CD4-positive, CD25-positive, alpha-beta regulatory T cell (primary cell): ENCODE measurements at regions not wholly inside any gene's neighbourhood (a gene's known extent, or its start where the extent isn't known, plus 50 kb on each side); places are given as distances from the start of the nearest gene placed in this dataset.

Source experiments
- ATAC-seq, 2 donors: fragments of 150-1000 bp; cut with Tn5 transposase; one replicate each; pipeline ENCODE4 v1.10.0; 2021; ENCODE audit warnings: low read depth in 2 of 2, moderate number of reproducible peaks in 2 of 2, moderate library complexity in 1 of 2
- DNase-seq, 3 donors: peaks; one replicate each; pipeline versions ENCODE4 v3.0.0 to v3.0.0-alpha.2; 2012 to 2022; ENCODE audit warnings: mixed read lengths in 1 of 3
- H3K27ac ChIP-seq: one replicate; pipeline ENCODE4 v1.7.0; 2013; ENCODE audit warnings: mild to moderate bottlenecking, low read length; ENCODE audit not compliant: insufficient read depth, poor library complexity, severe bottlenecking
- H3K27me3 ChIP-seq: one replicate; pipeline ENCODE4 v1.7.0; 2013; ENCODE audit warnings: low read length; ENCODE audit not compliant: control insufficient read depth, insufficient read depth
- H3K36me3 ChIP-seq: one replicate; pipeline ENCODE4 v1.7.0; 2013; ENCODE audit warnings: mild to moderate bottlenecking, low read length, moderate library complexity; ENCODE audit not compliant: control insufficient read depth, insufficient read depth
- H3K4me1 ChIP-seq: 2 replicates; pipeline ENCODE4 v1.7.0; 2013; ENCODE audit warnings: mild to moderate bottlenecking, low read length; ENCODE audit not compliant: insufficient read depth, control insufficient read depth, poor library complexity, severe bottlenecking
- H3K4me3 ChIP-seq: one replicate; pipeline ENCODE4 v1.7.0; 2013; ENCODE audit warnings: low read depth, mild to moderate bottlenecking, low read length, moderate library complexity
- H3K9me3 ChIP-seq, 2 experiments: 1 replicate in 1 of 2; 2 replicates in 1 of 2; pipeline ENCODE4 v1.7.0; 2013; ENCODE audit warnings: low read length in 2 of 2, mild to moderate bottlenecking in 1 of 2, moderate library complexity in 1 of 2; ENCODE audit not compliant: control insufficient read depth in 2 of 2
- H3K27ac Mint-ChIP-seq, 3 donors: one replicate each; pipeline ENCODE4 v1.8.0; 2020 to 2022; ENCODE audit warnings: mild to moderate bottlenecking in 3 of 3, mixed read lengths in 3 of 3, moderate library complexity in 2 of 3
- H3K27me3 Mint-ChIP-seq: one replicate; pipeline ENCODE4 v1.8.0; 2022; ENCODE audit warnings: mild to moderate bottlenecking, mixed read lengths
- H3K36me3 Mint-ChIP-seq: one replicate; pipeline ENCODE4 v1.8.0; 2020; ENCODE audit warnings: mixed read lengths
- H3K4me1 Mint-ChIP-seq, 4 donors: one replicate each; pipeline ENCODE4 v1.8.0; 2020 to 2022; ENCODE audit warnings: mixed read lengths in 4 of 4, mild to moderate bottlenecking in 1 of 4
- H3K4me3 Mint-ChIP-seq, 4 donors: one replicate each; pipeline ENCODE4 v1.8.0; 2020 to 2022; ENCODE audit warnings: mild to moderate bottlenecking in 4 of 4, mixed read lengths in 4 of 4, moderate library complexity in 3 of 4
- H3K9me3 Mint-ChIP-seq, 7 donors: one replicate each; pipeline ENCODE4 v1.8.0; 2020 to 2022; ENCODE audit warnings: mixed read lengths in 7 of 7, mild to moderate bottlenecking in 3 of 7, moderate library complexity in 2 of 7

DNA sequence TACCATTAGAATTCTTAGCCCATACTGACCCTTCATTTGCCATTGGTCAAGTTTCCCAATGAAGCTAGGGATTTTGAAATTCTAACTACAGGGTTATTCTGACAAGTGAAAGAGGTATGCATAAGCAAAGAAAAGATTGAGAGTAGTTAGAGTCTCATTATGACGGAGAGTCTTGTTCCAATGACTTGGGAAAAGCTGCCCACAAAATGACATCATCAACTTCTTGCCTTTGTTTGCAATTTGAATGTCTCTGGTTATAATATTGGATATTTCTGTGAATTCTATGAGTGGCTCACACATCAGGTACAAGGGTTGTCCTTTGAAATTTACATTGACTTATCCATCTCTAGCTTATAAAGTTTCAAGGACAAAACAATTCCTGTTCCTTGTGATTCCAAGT, 772.2 kb downstream of the TRIB2 start:
- Mint-ChIP-seq H3K27ac (no peak overlapping the region), H3K27me3 (no peaks in the 10 kb centered on the region), H3K4me3 (no peak overlapping the region), H3K9me3 (peaks cover 0 to 5% (median 1%) of the 10 kb centered on the region in 7 donors), H3K36me3 (no peaks in the 10 kb centered on the region), H3K4me1 (no peaks in the 10 kb centered on the region)
- Histone ChIP-seq H3K4me1 (no peaks in the 10 kb centered on the region), H3K36me3 (no peaks in the 10 kb centered on the region), H3K27ac (no peak overlapping the region), H3K27me3 (no peaks in the 10 kb centered on the region), H3K9me3 (no peaks in the 10 kb centered on the region), H3K4me3 (no peak overlapping the region)
- no peak for DNase-seq
- no peak for ATAC-seq

DNA sequence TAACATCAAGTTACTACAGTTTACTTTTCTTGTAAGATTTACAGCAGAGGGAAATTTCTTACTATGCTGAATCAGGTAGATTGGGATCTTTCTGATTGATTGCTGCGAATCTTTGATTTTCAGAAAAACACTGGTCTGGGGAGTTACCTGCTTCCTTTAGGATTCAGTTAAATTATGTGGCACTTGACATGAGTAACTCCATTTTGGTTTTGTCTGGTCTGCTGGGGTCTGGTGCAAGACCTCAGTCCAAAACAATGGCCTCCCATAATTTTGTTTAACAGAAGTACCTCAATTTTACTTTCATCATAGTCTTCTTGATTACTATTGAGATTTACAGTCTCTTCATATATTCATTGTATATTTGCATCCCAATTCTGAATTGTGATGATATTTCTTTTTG, 775.5 kb downstream of the TRIB2 start:
- no peak overlapping the region for H3K4me3 ChIP-seq
- ATAC-seq (no peak), DNase-seq (no peak)
- H3K4me3 Mint-ChIP-seq: no peak overlapping the region
- no peaks in the 10 kb centered on the region for H3K36me3 Mint-ChIP-seq
- no peak overlapping the region for H3K27ac ChIP-seq
- H3K27me3 Mint-ChIP-seq: no peaks in the 10 kb centered on the region
- H3K36me3 ChIP-seq: no peaks in the 10 kb centered on the region
- no peaks in the 10 kb centered on the region for H3K9me3 ChIP-seq
- no peak overlapping the region for H3K27ac Mint-ChIP-seq
- no peaks in the 10 kb centered on the region for H3K4me1 Mint-ChIP-seq
- peaks cover 0 to 3% (median 1%) of the 10 kb centered on the region in 7 donors for H3K9me3 Mint-ChIP-seq
- H3K4me1 ChIP-seq: no peaks in the 10 kb centered on the region
- no peaks in the 10 kb centered on the region for H3K27me3 ChIP-seq

DNA sequence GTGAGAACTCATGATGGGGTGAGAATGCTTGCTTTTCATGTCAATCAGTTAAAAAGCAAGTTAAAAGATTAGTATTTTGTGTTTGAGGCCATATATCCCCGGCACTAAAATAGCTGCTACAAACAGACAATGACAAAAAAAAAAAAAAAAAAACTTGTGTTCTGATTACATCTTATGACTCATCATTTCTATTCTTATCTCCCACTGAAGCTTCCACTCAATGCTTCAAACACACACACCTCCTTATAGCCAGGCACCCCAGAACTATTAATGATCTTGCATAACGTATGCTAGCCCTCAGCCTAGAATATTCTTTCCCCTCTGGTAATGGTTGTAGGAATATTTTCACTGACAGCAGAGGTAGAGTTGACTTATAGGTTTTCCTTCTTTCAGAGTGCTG, 778.3 kb downstream of the TRIB2 start:
- H3K36me3 ChIP-seq: no peaks in the 10 kb centered on the region
- no peaks in the 10 kb centered on the region for H3K9me3 ChIP-seq
- H3K27me3 Mint-ChIP-seq: no peaks in the 10 kb centered on the region
- no peak overlapping the region for H3K4me3 ChIP-seq
- no peak for ATAC-seq
- H3K27me3 ChIP-seq: no peaks in the 10 kb centered on the region
- H3K27ac ChIP-seq: no peak overlapping the region
- no peak overlapping the region for H3K4me3 Mint-ChIP-seq
- no peak overlapping the region for H3K27ac Mint-ChIP-seq
- H3K4me1 ChIP-seq: no peaks in the 10 kb centered on the region
- no peaks in the 10 kb centered on the region for H3K4me1 Mint-ChIP-seq
- H3K36me3 Mint-ChIP-seq: no peaks in the 10 kb centered on the region
- peaks cover 0 to 2% (median 0%) of the 10 kb centered on the region in 7 donors for H3K9me3 Mint-ChIP-seq
- no peak for DNase-seq

GRCh38 chr2:13504808-13505207, 788.1 kb downstream of the TRIB2 start:
- Histone ChIP-seq H3K36me3 (no peaks in the 10 kb centered on the region), H3K27me3 (no peaks in the 10 kb centered on the region), H3K9me3 (no peaks in the 10 kb centered on the region), H3K27ac (no peak overlapping the region), H3K4me1 (no peaks in the 10 kb centered on the region), H3K4me3 (no peak overlapping the region)
- Mint-ChIP-seq H3K27ac (no peak overlapping the region), H3K27me3 (no peaks in the 10 kb centered on the region), H3K9me3 (peaks cover 2 to 8% (median 4%) of the 10 kb centered on the region in 7 donors), H3K4me3 (no peak overlapping the region), H3K4me1 (no peaks in the 10 kb centered on the region), H3K36me3 (no peaks in the 10 kb centered on the region)
- DNase-seq (no peak), ATAC-seq (no peak)

GRCh38 chr2:13508671-13509070, 791.9 kb downstream of the TRIB2 start:
- Histone ChIP-seq H3K27ac (no peak overlapping the region), H3K4me1 (no peaks in the 10 kb centered on the region), H3K9me3 (no peaks in the 10 kb centered on the region), H3K36me3 (no peaks in the 10 kb centered on the region), H3K27me3 (no peaks in the 10 kb centered on the region), H3K4me3 (no peak overlapping the region)
- Mint-ChIP-seq H3K36me3 (no peaks in the 10 kb centered on the region), H3K27ac (no peak overlapping the region), H3K4me3 (no peak overlapping the region), H3K4me1 (no peaks in the 10 kb centered on the region), H3K27me3 (no peaks in the 10 kb centered on the region), H3K9me3 (peaks cover 0 to 3% (median 2%) of the 10 kb centered on the region in 7 donors)
- ATAC-seq (no peak), DNase-seq (no peak)

DNA sequence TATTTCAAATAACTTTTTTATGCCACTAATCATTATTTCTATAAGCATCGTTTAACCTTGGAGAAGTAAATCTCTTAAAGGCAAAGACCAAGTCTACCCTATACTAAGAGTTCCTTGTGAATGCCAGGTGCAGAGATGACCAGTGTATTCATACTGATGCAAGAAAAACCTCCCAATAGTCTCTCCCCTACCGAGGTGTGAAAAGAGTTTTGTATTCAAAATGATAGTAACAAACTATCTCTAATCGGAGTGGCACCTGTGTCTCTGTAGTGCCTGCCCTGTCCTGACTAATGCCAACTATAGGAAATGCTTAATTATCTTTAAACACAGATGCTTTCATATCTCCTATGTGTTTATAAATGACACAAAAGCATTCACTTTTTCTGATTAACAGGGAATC, 798.5 kb downstream of the TRIB2 start:
- ATAC-seq: no peak
- no peak overlapping the region for H3K4me3 ChIP-seq
- H3K27ac ChIP-seq: no peak overlapping the region
- Mint-ChIP-seq H3K27ac (no peak overlapping the region), H3K4me1 (no peaks in the 10 kb centered on the region), H3K36me3 (no peaks in the 10 kb centered on the region), H3K27me3 (no peaks in the 10 kb centered on the region), H3K9me3 (peaks cover 0 to 4% (median 1%) of the 10 kb centered on the region in 7 donors), H3K4me3 (peak overlapping the region in 1 of 4 donors; percentile 43)
- no peaks in the 10 kb centered on the region for H3K4me1 ChIP-seq
- no peaks in the 10 kb centered on the region for H3K36me3 ChIP-seq
- H3K9me3 ChIP-seq: no peaks in the 10 kb centered on the region
- DNase-seq: no peak
- H3K27me3 ChIP-seq: no peaks in the 10 kb centered on the region

- Histone ChIP-seq H3K4me1 (no peaks in the 10 kb centered on the region), H3K27ac (no peak overlapping the region), H3K27me3 (no peaks in the 10 kb centered on the region), H3K36me3 (no peaks in the 10 kb centered on the region), H3K9me3 (no peaks in the 10 kb centered on the region), H3K4me3 (no peak overlapping the region)
- DNase-seq: no peak
- Mint-ChIP-seq H3K27me3 (no peaks in the 10 kb centered on the region), H3K36me3 (no peaks in the 10 kb centered on the region), H3K9me3 (peaks cover 0 to 4% (median 0%) of the 10 kb centered on the region in 7 donors), H3K4me3 (no peak overlapping the region), H3K27ac (no peak overlapping the region), H3K4me1 (no peaks in the 10 kb centered on the region)
- ATAC-seq: no peak
Measured at GRCh38 chr2:13522096-13522495, 805.4 kb downstream of the TRIB2 start.

- no peak overlapping the region for H3K4me3 Mint-ChIP-seq
- no peak overlapping the region for H3K4me3 ChIP-seq
- no peak overlapping the region for H3K27ac ChIP-seq
- H3K36me3 Mint-ChIP-seq: no peaks in the 10 kb centered on the region
- H3K27ac Mint-ChIP-seq: no peak overlapping the region
- ATAC-seq (no peak), DNase-seq (peak in 1 of 3 donors; percentile 1)
- no peaks in the 10 kb centered on the region for H3K27me3 ChIP-seq
- H3K4me1 ChIP-seq: no peaks in the 10 kb centered on the region
- no peaks in the 10 kb centered on the region for H3K36me3 ChIP-seq
- H3K9me3 ChIP-seq: no peaks in the 10 kb centered on the region
- no peaks in the 10 kb centered on the region for H3K27me3 Mint-ChIP-seq
- H3K9me3 Mint-ChIP-seq: peaks cover 0 to 4% (median 0%) of the 10 kb centered on the region in 7 donors
- no peaks in the 10 kb centered on the region for H3K4me1 Mint-ChIP-seq
Measured at GRCh38 chr2:13522917-13523821, 806.4 kb downstream of the TRIB2 start.
